ENCODE measurements at regions not wholly inside any gene's neighbourhood (a gene's known extent, or its start where the extent isn't known, plus 50 kb on each side); places are given as distances from the start of the nearest gene placed in this dataset.

- TF ChIP-seq CTCF (IDR thresholded peaks at IDR 0.05 in 8 of 11, conservative IDR thresholded peaks at IDR 0.05 in 3 of 11) (no peak), POLR2AphosphoS5 (IDR thresholded peaks at IDR 0.05) (no peak), POLR2A (IDR thresholded peaks at IDR 0.05) (no peak)
Measured at GRCh38 chr18:78145096-78145495, 834.5 kb upstream of the SALL3 start.

Measured in spleen (tissue), 7 donors.